ENCODE measurements at regions not wholly inside any gene's neighbourhood (a gene's known extent, or its start where the extent isn't known, plus 50 kb on each side); places are given as distances from the start of the nearest gene placed in this dataset.
"Not testable (repeated sequence)": the region's sequence is repeated elsewhere in the genome, so short reads cannot be mapped to it uniquely, and the experiment has no call there.

DNA sequence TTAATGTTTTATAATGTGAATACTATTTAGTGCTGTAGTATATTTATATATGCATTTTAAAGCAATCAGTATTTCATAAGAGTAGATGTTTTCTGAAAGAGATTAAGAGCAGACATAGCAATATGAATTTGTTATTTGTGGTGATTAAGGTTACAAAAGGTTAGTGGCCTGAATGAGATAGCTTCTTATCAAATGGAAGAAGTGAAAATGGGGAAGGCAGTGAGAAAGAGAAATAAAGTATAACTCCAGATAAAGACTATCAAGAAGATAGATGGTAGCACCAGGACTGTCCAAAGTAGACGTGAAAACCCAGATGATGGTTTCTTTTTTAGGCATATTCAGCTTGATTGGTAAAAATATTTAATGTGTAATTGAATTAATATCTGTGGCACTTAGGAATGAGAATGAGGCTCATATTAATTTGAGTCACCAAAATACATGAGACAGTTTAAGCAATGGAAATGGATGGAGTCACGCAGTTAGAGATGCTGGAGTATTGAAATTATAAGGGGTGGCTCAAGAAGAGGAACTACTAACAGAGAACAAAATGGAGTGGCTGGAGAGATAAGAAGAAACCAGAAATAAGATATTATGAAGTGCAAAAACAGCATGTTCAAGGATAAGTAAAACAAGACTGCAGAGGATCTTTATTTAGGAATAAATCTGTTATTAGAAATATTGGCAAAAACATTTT lies 288.0 kb upstream of the SEMA3C start:
- Histone ChIP-seq H3K27ac (ENCODE audit: low read depth) (no peak overlapping the region), H3K4me3 (ENCODE audit: low read depth, low read length) (no peak overlapping the region), H3K4me1 (ENCODE audit: insufficient read depth) (no peaks in the 10 kb centered on the region), H3K36me3 (ENCODE audit: insufficient read depth) (no peaks in the 10 kb centered on the region)
- WGBS: 92% methylated on average over 2 of the region's 2 CpGs
- no peak for DNase-seq (ENCODE audit: extremely low spot score)

DNA sequence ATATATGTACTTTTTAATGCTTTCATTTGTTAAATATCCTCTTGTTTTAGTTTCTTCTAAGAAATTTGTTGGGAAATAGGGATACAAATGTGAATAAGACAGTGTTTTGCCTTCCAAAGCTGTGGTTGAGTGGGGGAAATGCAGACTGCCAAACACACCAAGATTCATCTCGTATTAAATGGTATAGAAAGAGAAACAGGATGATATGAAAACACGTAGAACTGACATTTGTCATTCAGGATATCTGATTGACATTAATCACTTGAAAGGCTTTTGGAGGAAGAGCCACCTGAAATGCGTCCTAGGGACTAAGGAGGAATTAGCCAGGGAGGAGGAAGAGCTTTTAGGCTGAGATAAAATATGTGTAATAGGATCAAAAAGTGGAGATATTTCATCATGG lies 287.4 kb upstream of the SEMA3C start:
- H3K36me3 ChIP-seq (ENCODE audit: insufficient read depth): no peaks in the 10 kb centered on the region
- 92% methylated on average over 3 of the region's 3 CpGs for WGBS
- H3K4me1 ChIP-seq (ENCODE audit: insufficient read depth): no peaks in the 10 kb centered on the region
- no peak overlapping the region for H3K27ac ChIP-seq (ENCODE audit: low read depth)
- no peak for DNase-seq (ENCODE audit: extremely low spot score)
- H3K4me3 ChIP-seq (ENCODE audit: low read depth, low read length): no peak overlapping the region

DNA sequence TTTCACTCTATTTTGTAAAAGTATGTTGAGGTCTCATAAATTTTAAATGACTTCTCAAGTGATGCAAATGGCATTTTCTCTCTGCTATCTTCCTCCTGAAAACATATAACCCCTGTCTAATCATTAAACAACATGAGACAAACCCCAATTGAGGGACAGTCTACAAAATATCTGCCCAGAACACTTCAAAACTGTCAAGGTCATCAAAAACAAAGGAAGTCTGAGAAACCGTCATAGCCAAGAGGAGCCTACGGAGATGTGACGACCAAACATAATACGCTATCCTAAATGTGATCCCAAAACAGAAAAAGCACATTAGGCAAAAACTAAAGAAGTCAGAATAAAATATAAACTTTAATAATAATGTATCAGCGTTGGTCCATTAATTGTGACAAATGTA lies 282.3 kb upstream of the SEMA3C start:
- Histone ChIP-seq H3K4me3 (ENCODE audit: low read depth, low read length) (no peak overlapping the region), H3K36me3 (ENCODE audit: insufficient read depth) (no peaks in the 10 kb centered on the region), H3K27ac (ENCODE audit: low read depth) (no peak overlapping the region), H3K4me1 (ENCODE audit: insufficient read depth) (no peaks in the 10 kb centered on the region)
- WGBS: 96% methylated on average over 5 of the region's 5 CpGs
- DNase-seq (ENCODE audit: extremely low spot score): no peak

DNA sequence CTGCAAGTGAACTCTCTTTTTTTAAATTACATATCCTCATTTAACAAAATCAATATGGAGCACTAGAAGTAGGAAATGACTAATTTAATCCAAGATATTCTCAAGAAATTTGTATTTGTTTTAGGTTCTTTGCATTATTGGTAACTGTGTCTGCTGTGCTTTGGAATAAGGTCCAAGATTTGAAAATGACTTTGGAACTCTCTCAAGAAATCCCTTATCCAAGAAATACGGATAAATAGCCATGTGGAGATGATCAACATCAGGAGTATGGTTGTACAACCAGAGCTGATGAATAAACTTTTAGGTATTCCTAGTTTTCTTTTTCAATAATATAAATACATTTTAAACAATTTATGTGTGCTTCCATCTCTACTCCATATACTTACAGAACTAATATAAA lies 279.9 kb upstream of the SEMA3C start:
- no peak for DNase-seq (ENCODE audit: extremely low spot score)
- Histone ChIP-seq H3K4me3 (ENCODE audit: low read depth, low read length) (no peak overlapping the region), H3K27ac (ENCODE audit: low read depth) (no peak overlapping the region), H3K4me1 (ENCODE audit: insufficient read depth) (no peaks in the 10 kb centered on the region), H3K36me3 (ENCODE audit: insufficient read depth) (no peaks in the 10 kb centered on the region)
- 65% methylated on average over 1 of the region's 1 CpG for WGBS

DNA sequence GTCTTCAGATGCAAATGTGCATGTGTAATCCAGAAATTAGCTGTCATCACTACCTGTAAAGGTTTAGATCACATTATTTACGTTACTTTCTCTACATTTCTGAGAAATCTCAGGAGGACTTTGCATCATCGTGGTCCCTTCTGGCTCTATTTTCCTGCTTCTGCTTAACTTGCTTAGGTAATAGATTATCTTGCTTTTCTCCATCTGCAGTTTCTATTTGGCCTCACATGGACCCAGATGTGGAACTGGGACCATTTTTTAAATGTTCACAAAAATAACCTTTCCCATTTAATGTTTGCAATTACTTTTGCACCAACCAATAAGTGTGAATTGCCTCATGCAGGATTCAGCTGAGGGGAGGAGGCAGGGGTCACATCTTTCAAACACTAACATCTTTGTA lies 278.4 kb upstream of the SEMA3C start:
- 92% methylated on average over 2 of the region's 2 CpGs for WGBS
- DNase-seq (ENCODE audit: extremely low spot score): no peak
- H3K4me3 ChIP-seq (ENCODE audit: low read depth, low read length): no peak overlapping the region
- H3K4me1 ChIP-seq (ENCODE audit: insufficient read depth): no peaks in the 10 kb centered on the region
- no peak overlapping the region for H3K27ac ChIP-seq (ENCODE audit: low read depth)
- H3K36me3 ChIP-seq (ENCODE audit: insufficient read depth): no peaks in the 10 kb centered on the region

DNA sequence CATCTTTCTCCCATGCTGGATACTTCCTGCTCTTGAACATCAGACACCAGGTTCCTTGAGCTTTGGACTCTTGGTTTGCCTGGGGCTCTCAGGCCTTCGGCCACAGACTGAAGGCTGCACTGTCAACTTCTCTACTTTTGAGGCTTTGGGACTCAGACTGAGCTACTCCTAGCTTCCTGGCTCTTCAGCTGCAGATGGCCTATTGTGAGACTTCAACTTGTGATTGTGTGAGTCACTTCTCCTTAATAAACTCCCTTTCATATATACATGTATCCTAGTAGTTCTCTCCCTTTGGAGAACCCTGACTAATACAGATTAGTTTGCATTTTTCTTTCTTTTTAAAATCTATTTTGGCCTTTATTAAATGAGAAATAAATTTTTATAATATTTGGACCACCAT lies 276.2 kb upstream of the SEMA3C start:
- DNase-seq (ENCODE audit: extremely low spot score): no peak
- 100% methylated on average over 1 of the region's 1 CpG for WGBS
- Histone ChIP-seq H3K4me1 (ENCODE audit: insufficient read depth) (no peaks in the 10 kb centered on the region), H3K4me3 (ENCODE audit: low read depth, low read length) (no peak overlapping the region), H3K27ac (ENCODE audit: low read depth) (no peak overlapping the region), H3K36me3 (ENCODE audit: insufficient read depth) (no peaks in the 10 kb centered on the region)

DNA sequence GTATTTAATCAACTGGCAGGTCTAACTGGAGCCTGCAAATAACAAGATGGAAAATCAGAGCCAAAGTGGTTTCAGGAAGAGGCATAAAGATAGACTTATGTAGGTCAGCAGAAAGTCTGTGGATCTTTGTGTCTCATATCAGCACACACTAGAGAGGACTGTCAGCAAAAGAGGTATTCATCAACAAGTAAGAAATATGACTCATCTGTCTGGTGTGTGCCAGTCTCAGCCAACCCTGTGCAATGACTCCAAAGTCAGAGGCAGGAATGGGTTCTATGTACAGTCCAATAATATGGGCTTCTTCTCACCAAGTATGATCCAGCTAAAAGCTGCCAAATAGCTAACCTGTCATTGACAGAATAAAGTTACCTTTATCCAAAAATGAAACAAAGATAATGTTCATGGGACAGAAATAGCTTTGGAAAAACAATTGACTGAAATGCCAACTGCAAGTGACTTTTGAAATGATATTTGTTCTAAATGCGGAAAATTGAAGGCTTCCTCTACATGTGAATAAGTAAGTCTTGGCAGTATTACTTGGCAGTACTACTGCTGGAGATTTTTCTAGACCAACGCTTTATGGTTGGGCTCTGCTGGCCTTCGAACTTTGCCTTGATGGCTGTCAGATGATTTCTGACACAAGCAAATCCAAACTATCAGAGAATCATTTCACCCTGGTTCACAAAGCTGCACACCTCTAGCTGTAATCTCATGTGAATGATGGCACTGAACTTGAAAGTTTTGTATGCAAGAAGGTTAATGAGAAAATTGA lies 272.3 kb upstream of the SEMA3C start:
- WGBS: 63% methylated on average over 3 of the region's 3 CpGs
- no peak for DNase-seq (ENCODE audit: extremely low spot score)
- H3K36me3 ChIP-seq (ENCODE audit: insufficient read depth): no peaks in the 10 kb centered on the region
- no peaks in the 10 kb centered on the region for H3K4me1 ChIP-seq (ENCODE audit: insufficient read depth)
- H3K4me3 ChIP-seq (ENCODE audit: low read depth, low read length): no peak overlapping the region
- no peak overlapping the region for H3K27ac ChIP-seq (ENCODE audit: low read depth)

DNA sequence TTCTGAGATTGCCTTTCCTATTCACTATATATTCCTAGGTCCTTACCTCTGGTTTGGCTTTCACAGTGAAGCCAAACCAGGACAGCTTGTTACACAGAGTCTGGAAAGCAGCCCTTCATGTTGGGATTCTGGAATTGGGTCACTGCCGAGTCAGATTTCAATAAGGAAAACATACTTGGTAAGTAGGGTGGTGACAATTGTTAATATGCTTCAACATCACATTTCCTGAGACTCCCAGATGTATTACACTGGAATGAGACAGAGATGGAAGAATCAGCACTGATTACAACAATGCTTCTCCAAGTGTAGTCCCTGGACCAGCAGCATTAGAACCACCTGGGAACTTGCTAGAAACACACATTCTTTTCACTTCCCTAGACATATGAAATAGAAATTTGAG lies 268.9 kb upstream of the SEMA3C start:
- 62% methylated on average over 1 of the region's 1 CpG for WGBS
- DNase-seq (ENCODE audit: extremely low spot score): no peak
- no peak overlapping the region for H3K27ac ChIP-seq (ENCODE audit: low read depth)
- no peak overlapping the region for H3K4me3 ChIP-seq (ENCODE audit: low read depth, low read length)
- no peaks in the 10 kb centered on the region for H3K4me1 ChIP-seq (ENCODE audit: insufficient read depth)
- no peaks in the 10 kb centered on the region for H3K36me3 ChIP-seq (ENCODE audit: insufficient read depth)

DNA sequence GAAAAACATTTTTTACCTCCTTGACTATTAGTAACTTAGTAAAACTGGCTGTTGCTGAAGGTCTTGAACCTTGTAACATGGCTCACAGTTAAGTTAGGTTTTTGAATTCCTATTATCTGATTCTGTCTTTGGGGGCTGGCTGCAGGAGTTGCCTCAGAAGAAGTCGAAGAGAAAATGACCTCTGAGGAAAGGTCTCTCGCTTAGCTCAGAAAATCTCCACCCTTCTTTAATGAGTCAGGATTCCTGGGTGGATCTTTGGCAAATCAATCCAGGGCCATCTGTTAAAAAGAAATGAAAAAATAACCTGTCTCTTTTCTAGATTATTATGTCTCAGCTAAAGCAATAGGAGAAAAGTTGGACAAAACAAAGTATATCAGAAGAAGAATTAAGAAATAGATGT lies 267.8 kb upstream of the SEMA3C start:
- 59% methylated on average over 2 of the region's 2 CpGs for WGBS
- H3K36me3 ChIP-seq (ENCODE audit: insufficient read depth): no peaks in the 10 kb centered on the region
- no peaks in the 10 kb centered on the region for H3K4me1 ChIP-seq (ENCODE audit: insufficient read depth)
- DNase-seq (ENCODE audit: extremely low spot score): no peak
- no peak overlapping the region for H3K27ac ChIP-seq (ENCODE audit: low read depth)
- H3K4me3 ChIP-seq (ENCODE audit: low read depth, low read length): no peak overlapping the region

DNA sequence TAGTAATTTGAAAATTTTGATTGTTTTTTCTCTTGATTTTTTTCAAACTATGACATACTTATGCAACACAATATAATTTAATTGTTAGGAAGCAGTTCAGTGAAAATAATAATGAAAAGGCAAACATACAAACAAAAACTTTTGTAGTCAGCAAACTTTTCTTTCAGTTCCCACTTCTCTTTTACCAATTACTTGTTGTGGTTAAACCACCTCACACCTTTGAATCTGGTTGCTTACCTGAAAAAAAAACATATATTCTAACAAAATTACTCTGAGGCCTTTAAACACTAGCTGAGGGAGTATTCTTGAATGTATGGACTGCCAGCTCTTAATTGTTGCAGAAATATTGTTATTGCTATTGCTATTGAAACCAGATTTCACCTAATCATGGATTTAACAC lies 266.2 kb upstream of the SEMA3C start:
- H3K4me1 ChIP-seq (ENCODE audit: insufficient read depth): no peaks in the 10 kb centered on the region
- H3K27ac ChIP-seq (ENCODE audit: low read depth): no peak overlapping the region
- no peaks in the 10 kb centered on the region for H3K36me3 ChIP-seq (ENCODE audit: insufficient read depth)
- no peak overlapping the region for H3K4me3 ChIP-seq (ENCODE audit: low read depth, low read length)
- DNase-seq (ENCODE audit: extremely low spot score): no peak

DNA sequence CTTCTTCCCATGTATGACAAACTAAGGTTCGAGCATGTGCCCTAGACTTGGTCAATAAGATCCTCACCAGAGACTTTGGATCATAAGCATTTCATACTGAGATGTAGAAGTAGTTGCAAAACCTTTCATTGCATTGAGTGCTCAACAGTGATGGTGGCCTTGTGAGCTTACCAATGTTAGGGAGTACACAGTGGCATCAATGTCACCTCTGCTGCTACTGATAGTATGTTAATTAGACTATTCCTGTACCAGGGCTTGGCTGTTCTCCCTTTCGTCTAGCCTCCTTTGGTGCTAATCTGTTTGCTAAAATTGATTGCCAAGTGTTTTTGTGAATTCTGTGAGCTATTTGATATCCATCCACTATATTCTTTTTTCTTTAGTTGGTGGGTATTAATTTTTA lies 264.5 kb upstream of the SEMA3C start:
- Histone ChIP-seq H3K27ac (ENCODE audit: low read depth) (no peak overlapping the region), H3K4me3 (ENCODE audit: low read depth, low read length) (no peak overlapping the region), H3K4me1 (ENCODE audit: insufficient read depth) (no peaks in the 10 kb centered on the region), H3K36me3 (ENCODE audit: insufficient read depth) (no peaks in the 10 kb centered on the region)
- WGBS: 90% methylated on average over 2 of the region's 2 CpGs
- no peak for DNase-seq (ENCODE audit: extremely low spot score)

DNA sequence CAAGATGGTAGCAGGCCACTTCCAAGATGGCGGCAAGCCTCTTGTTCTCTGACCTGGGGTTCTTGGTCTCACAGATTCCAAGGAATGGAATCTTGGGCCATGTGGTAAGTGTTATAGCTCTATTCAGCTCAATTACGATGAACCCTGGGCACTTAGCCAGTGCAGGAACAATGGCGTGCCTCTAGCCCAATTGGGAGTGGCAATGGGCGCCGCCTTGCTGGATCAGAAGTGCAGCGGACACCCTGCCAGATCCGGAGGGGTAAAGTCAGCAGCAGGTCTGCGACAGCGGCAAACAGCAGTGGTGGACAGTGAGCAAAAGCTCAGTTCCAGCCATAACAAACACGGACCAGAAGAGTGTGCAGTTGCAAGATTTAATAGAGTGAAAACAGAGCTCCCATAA lies 263.2 kb upstream of the SEMA3C start:
- not testable (repeated sequence) for H3K4me3 ChIP-seq (ENCODE audit: low read depth, low read length); H3K4me1 ChIP-seq (ENCODE audit: insufficient read depth); DNase-seq (ENCODE audit: extremely low spot score); H3K27ac ChIP-seq (ENCODE audit: low read depth); H3K36me3 ChIP-seq (ENCODE audit: insufficient read depth)
- 86% methylated on average over 10 of the region's 10 CpGs for WGBS

DNA sequence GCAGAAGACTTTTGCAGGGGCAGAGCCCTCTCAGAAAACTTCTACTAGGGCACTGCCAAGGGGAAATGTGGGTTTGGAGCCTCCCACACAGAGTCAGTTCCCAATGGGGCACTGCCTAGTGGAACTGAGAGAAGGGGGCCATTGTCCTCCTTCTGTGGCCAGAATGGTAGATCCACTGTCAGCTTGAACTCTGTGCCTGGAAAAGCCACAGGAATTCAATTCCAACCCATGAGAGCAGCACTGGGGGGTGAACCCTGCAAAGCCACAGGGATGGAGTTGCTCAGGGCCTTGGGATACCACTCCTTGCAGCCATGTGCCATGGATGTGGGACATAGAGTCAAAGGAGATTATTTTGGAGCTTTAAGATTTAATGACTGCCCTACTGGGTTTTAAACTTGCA lies 262.2 kb upstream of the SEMA3C start:
- Histone ChIP-seq H3K36me3 (ENCODE audit: insufficient read depth) (no peaks in the 10 kb centered on the region), H3K4me1 (ENCODE audit: insufficient read depth) (no peaks in the 10 kb centered on the region), H3K27ac (ENCODE audit: low read depth) (no peak overlapping the region), H3K4me3 (ENCODE audit: low read depth, low read length) (no peak overlapping the region)
- DNase-seq (ENCODE audit: extremely low spot score): no peak

DNA sequence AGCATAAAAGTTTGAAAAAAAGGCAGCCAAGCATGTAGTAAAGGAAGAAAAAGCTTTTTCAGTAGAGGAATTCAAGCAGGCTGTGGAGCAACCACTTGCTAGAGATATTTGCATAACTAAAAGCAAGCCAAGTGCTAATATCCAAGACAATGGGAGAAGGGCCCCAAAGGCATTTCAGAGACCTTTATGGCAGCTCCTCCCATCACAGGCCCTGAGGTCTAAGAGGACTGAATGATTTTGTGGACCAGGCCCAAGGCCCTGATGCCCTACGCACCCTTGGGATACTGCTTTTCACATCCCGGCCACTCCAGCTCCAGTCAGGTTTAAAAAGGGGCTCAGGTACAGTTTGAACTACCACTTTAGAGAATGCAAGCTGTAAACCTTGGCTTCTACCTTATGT lies 261.7 kb upstream of the SEMA3C start:
- DNase-seq (ENCODE audit: extremely low spot score): no peak
- WGBS: 96% methylated on average over 2 of the region's 2 CpGs
- no peaks in the 10 kb centered on the region for H3K36me3 ChIP-seq (ENCODE audit: insufficient read depth)
- H3K4me3 ChIP-seq (ENCODE audit: low read depth, low read length): no peak overlapping the region
- H3K4me1 ChIP-seq (ENCODE audit: insufficient read depth): no peaks in the 10 kb centered on the region
- H3K27ac ChIP-seq (ENCODE audit: low read depth): no peak overlapping the region

All from urinary bladder (tissue), 3 donors.